GM12874 (cell line): ENCODE measurements at regions not wholly inside any gene's neighbourhood (a gene's known extent, or its start where the extent isn't known, plus 50 kb on each side); places are given as distances from the start of the nearest gene placed in this dataset.

Source experiments
- TF ChIP-seq, protein P1 (sequence below): IDR thresholded peaks from 2 replicates; pipeline ENCODE4 v1.5.1; 2011; ENCODE audit warnings: low read depth, mild to moderate bottlenecking, control low read depth, low read length, moderate library complexity; ENCODE audit not compliant: insufficient read depth

DNA sequence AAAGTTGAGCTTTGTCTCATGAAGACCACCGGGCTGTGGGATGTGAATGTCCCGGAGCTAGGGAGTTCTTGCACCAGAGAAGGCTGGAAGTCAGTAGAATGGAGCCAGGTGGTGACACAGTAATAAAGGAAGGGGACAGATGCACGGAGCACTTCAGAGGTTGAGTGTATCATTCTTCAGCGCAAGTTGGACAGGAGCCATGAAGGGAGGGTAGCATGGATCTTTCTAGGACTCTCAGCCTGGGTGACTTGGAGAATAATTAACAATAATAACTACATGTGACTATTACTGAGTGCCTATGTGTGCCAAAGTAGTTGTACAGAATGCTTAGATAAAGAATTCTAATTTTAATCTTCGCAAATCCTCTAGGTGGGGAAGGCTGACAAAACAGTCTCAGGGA, 258.7 kb upstream of the AJAP1 start:
- TF ChIP-seq, protein P1, sequence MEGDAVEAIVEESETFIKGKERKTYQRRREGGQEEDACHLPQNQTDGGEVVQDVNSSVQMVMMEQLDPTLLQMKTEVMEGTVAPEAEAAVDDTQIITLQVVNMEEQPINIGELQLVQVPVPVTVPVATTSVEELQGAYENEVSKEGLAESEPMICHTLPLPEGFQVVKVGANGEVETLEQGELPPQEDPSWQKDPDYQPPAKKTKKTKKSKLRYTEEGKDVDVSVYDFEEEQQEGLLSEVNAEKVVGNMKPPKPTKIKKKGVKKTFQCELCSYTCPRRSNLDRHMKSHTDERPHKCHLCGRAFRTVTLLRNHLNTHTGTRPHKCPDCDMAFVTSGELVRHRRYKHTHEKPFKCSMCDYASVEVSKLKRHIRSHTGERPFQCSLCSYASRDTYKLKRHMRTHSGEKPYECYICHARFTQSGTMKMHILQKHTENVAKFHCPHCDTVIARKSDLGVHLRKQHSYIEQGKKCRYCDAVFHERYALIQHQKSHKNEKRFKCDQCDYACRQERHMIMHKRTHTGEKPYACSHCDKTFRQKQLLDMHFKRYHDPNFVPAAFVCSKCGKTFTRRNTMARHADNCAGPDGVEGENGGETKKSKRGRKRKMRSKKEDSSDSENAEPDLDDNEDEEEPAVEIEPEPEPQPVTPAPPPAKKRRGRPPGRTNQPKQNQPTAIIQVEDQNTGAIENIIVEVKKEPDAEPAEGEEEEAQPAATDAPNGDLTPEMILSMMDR, result no peak

DNA sequence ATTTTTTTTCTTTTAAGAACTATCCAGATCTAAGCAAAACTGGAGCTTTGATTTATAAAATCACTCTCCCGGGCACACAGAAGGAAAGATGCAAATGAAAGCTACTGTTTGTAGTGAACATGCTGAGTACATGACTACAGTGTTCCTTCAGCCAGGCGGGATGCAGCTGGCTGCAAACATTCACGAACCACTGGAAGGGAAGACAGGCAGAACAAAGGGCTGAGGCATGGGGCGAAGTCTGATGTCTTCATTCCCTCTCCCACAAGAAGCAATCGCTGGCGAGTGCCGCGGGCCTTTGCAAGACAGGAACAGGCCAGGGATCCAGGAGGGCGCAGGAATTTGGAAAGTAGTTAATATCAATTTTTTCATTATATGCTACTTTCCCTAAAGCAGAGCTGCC, 257.9 kb upstream of the AJAP1 start:
- TF ChIP-seq, protein P1, result no peak

DNA sequence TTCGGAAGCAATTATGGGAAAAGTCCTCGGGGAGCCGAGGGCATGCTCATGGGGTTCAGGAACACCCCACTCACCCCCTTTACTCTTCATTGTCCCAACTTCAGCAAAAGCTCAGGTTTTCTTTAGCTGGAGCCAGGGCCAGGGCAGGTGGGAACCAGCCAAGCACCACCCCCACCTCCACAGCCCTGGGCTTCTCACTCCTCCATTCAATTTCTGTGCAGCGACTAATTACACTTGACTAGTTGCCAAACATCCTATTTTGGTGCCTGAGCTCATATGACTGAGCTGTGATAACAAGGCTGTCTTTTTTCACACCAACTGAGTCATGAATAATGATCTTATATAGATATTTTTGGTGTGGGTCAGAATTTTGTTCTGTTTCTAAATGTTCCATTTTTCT, 257.2 kb upstream of the AJAP1 start:
- TF ChIP-seq, protein P1, result no peak

DNA sequence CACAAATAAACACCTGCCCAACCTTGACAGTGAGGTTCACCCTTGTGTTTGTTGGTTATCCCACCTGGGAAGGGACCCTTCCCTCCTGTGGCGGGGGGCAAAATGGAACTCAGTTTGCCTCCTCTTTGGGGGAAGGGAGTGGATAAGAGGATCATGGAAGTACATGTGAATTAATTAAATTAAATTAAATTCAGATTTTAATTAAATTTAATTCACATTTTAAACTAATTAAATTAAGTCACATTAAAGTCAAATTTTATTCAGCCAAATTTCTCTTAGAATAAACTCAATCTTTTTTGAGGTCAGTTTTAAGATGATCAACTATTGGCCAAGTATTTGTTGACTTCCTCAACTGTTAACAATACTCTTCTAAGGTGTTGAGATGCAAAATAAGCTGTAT, 252.4 kb upstream of the AJAP1 start:
- TF ChIP-seq, protein P1, result no peak

DNA sequence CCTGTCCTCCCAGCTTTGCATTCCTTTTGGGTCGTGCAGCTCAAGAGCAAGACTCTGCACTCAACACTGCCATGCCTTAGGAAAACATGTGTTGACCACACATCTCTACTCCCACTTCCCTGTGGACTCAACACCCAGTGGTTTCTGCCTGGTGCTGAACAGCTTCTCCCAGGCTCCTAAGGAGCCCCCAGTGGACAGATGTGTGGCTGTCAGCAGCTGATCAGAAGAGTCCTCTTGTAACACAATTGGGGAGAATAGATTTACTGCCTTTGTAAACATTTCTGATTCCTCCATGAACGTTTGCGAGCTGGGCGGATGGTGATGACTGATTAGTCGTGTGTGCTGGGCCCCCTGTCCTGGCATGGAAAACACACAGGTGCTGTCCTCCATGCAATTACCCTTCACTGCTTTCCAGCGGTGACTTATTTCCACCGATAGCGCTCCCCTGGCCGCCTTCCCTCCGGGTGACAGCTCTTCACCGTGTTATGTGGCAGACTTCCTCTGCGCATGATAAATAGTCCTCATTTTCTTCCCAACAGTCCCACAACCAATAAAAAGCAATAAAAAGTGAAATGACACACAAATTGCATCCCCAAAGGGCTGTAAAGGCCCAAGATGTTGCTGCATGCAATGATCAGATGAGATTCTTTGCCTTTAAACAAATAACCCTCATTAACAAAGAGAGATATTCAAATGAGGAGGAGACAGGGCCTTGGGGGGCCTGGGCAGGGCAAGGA, 249.4 kb upstream of the AJAP1 start:
- TF ChIP-seq, protein P1, result no peak

DNA sequence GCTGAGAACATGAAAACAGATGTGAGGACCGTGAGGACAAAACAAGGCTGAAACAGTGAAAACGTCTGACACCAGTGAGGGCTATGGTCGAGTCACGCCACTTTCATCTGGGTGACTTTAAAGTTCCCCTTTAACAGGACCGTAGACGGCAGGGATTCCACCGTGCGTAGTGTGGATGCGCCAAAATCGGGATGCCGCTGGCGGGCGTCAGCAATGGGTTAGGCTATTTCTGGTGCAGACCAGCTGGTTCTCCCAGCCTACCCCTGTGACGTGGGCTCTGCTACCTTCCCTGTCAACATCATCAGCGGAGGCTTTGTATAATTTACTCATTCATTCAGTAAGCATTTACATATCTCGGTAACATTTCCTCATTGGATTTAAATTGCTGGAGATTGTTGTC, 246.6 kb upstream of the AJAP1 start:
- TF ChIP-seq, protein P1, result no peak

DNA sequence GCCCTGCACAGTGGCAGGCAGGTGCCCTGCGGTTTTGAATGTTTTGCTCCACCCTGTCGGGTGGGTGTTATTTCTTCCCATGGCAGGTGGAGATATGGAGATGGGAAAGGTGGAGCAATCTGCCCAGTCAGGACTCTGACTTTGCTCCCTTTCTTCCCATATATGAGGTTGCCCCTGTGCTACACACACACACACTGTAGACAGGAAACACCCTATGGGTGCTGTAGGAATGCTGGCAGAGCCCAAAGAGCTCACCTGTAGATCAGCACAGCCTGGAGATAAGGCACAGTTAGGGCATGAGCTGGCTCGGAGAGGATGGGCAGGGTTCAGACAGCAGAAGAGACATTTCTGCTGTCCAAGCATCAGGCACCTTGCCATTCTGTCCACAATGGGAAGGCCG, 246.0 kb upstream of the AJAP1 start:
- TF ChIP-seq, protein P1, result no peak
